ENCODE measurements at regions not wholly inside any gene's neighbourhood (a gene's known extent, or its start where the extent isn't known, plus 50 kb on each side); places are given as distances from the start of the nearest gene placed in this dataset.

DNA sequence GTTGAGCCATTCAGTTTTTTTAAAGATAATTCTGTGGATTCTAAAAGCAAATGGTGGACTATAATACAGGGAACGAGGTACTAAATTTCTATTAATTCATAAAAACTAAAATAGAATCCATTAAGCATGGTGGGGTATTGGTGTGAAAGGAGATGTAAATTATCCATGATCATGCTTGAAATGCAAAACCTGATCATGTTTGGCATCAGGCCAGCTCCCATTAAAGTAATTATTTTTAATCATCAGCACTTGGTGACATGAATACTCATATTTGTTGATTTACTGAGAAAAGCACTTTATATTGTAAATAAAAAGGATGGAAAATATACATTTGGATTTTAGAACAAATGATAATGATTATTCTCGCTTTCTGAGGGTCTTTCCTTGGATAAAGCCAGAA lies 232.3 kb upstream of the MEIS1 start:
- TF ChIP-seq, protein P1, sequence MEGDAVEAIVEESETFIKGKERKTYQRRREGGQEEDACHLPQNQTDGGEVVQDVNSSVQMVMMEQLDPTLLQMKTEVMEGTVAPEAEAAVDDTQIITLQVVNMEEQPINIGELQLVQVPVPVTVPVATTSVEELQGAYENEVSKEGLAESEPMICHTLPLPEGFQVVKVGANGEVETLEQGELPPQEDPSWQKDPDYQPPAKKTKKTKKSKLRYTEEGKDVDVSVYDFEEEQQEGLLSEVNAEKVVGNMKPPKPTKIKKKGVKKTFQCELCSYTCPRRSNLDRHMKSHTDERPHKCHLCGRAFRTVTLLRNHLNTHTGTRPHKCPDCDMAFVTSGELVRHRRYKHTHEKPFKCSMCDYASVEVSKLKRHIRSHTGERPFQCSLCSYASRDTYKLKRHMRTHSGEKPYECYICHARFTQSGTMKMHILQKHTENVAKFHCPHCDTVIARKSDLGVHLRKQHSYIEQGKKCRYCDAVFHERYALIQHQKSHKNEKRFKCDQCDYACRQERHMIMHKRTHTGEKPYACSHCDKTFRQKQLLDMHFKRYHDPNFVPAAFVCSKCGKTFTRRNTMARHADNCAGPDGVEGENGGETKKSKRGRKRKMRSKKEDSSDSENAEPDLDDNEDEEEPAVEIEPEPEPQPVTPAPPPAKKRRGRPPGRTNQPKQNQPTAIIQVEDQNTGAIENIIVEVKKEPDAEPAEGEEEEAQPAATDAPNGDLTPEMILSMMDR (IDR thresholded peaks at IDR 0.05 in 4 of 5, conservative IDR thresholded peaks at IDR 0.05 in 1 of 5): no peak
- no peak for TF ChIP-seq POLR2A (IDR thresholded peaks at IDR 0.05)
